H1 (cell line): ENCODE measurements at regions not wholly inside any gene's neighbourhood (a gene's known extent, or its start where the extent isn't known, plus 50 kb on each side); places are given as distances from the start of the nearest gene placed in this dataset.
"Not testable (repeated sequence)": the region's sequence is repeated elsewhere in the genome, so short reads cannot be mapped to it uniquely, and the experiment has no call there.

Experiments used
- FOSL1 ChIP-seq: IDR thresholded peaks from 2 replicates; pipeline ENCODE4 v1.6.1; 2011; ENCODE audit warnings: mild to moderate bottlenecking, low read depth, low read length, moderate library complexity; ENCODE audit not compliant: insufficient read depth
- HDAC2 ChIP-seq, 2 experiments: fragments of 300-600 bp in 1 of 2; sonication (generic) in 1 of 2; IDR thresholded peaks; 2 replicates each; pipeline ENCODE4 v1.6.1; 2011 to 2012; ENCODE audit warnings: low read depth in 2 of 2, low read length in 2 of 2, mild to moderate bottlenecking in 2 of 2, moderate library complexity in 2 of 2, borderline replicate concordance in 1 of 2, inconsistent platforms in 1 of 2
- JUN ChIP-seq: IDR thresholded peaks from 2 replicates; pipeline ENCODE4 v1.6.1; 2011; ENCODE audit warnings: low read depth, mild to moderate bottlenecking, improper control_type of control experiment, low read length
- KDM5A ChIP-seq: fragments of 200-600 bp; IDR thresholded peaks from 2 replicates; pipeline ENCODE4 v1.7.1; 2012; ENCODE audit warnings: mild to moderate bottlenecking, low read length, inconsistent platforms, mixed read lengths
- NANOG ChIP-seq: IDR thresholded peaks from 2 replicates; pipeline ENCODE4 v1.6.1; 2011; ENCODE audit warnings: low read length, low read depth, mild to moderate bottlenecking, inconsistent platforms; ENCODE audit not compliant: insufficient read depth, poor library complexity, severe bottlenecking
- SP2 ChIP-seq: IDR thresholded peaks from 2 replicates; pipeline ENCODE4 v1.6.1; 2012; ENCODE audit warnings: mild to moderate bottlenecking, low read length, inconsistent platforms
- SRF ChIP-seq: IDR thresholded peaks from 2 replicates; pipeline ENCODE4 v1.6.1; 2011; ENCODE audit warnings: mild to moderate bottlenecking, low read depth, low read length, moderate library complexity
- TBP ChIP-seq: IDR thresholded peaks from 2 replicates; pipeline ENCODE4 v1.6.1; 2011; ENCODE audit warnings: low read depth, low read length, improper control_type of control experiment
- TCF12 ChIP-seq: IDR thresholded peaks from 2 replicates; pipeline ENCODE4 v1.6.1; 2011; ENCODE audit warnings: low read depth, mild to moderate bottlenecking, low read length
- TF ChIP-seq, protein P1 (sequence below), 3 experiments: IDR thresholded peaks; 1 replicate in 2 of 3; 2 replicates in 1 of 3; pipeline versions ENCODE4 v1.5.1 to v1.6.1; 2011; ENCODE audit warnings: low read length in 3 of 3, mild to moderate bottlenecking in 3 of 3, inconsistent platforms in 2 of 3, low read depth in 1 of 3, moderate library complexity in 1 of 3; ENCODE audit not compliant: insufficient read depth in 1 of 3; ENCODE audit errors: control extremely low read depth in 1 of 3
- TF ChIP-seq, protein P2 (sequence below): IDR thresholded peaks from 2 replicates; pipeline ENCODE4 v1.6.1; 2012; ENCODE audit warnings: low read length, inconsistent platforms
- TF ChIP-seq, protein P3 (sequence below): IDR thresholded peaks from 2 replicates; pipeline ENCODE4 v1.6.1; 2011; ENCODE audit warnings: low read length, improper control_type of control experiment

DNA sequence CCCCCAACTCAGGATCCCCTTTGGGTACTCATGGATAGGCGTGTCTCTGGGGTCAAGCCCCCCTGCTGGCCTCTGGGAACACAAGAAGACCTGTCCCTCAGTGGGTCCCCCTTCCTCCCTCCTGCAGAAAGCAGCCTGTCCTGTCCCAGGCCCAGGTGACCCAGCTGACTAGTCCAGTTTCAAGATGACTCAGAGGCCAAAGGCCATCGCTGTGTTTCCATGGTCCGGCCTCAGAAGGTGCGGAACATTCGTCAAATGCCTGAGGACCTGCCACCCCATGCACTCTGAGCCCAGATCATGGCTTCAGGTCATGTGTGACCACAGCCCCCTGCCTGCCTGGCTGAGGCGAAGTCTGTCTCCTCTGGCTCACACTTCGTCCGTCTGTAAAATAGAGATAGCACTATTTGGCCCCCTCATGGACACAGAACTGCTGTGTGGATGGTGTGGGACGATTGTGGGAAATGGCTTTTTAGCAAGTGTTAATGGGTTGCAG, 71.4 kb upstream of the SPDYE9 start:
- TF ChIP-seq, protein P1, sequence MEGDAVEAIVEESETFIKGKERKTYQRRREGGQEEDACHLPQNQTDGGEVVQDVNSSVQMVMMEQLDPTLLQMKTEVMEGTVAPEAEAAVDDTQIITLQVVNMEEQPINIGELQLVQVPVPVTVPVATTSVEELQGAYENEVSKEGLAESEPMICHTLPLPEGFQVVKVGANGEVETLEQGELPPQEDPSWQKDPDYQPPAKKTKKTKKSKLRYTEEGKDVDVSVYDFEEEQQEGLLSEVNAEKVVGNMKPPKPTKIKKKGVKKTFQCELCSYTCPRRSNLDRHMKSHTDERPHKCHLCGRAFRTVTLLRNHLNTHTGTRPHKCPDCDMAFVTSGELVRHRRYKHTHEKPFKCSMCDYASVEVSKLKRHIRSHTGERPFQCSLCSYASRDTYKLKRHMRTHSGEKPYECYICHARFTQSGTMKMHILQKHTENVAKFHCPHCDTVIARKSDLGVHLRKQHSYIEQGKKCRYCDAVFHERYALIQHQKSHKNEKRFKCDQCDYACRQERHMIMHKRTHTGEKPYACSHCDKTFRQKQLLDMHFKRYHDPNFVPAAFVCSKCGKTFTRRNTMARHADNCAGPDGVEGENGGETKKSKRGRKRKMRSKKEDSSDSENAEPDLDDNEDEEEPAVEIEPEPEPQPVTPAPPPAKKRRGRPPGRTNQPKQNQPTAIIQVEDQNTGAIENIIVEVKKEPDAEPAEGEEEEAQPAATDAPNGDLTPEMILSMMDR (IDR thresholded peaks at IDR 0.05; ENCODE audit: control extremely low read depth in 1 of 3, insufficient read depth in 1 of 3, low read depth in 1 of 3, low read length in 3 of 3): not testable (repeated sequence)
- TF ChIP-seq, protein P2, sequence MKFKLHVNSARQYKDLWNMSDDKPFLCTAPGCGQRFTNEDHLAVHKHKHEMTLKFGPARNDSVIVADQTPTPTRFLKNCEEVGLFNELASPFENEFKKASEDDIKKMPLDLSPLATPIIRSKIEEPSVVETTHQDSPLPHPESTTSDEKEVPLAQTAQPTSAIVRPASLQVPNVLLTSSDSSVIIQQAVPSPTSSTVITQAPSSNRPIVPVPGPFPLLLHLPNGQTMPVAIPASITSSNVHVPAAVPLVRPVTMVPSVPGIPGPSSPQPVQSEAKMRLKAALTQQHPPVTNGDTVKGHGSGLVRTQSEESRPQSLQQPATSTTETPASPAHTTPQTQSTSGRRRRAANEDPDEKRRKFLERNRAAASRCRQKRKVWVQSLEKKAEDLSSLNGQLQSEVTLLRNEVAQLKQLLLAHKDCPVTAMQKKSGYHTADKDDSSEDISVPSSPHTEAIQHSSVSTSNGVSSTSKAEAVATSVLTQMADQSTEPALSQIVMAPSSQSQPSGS: not testable (repeated sequence)
- TF ChIP-seq HDAC2 (IDR thresholded peaks at IDR 0.05; ENCODE audit: borderline replicate concordance in 1 of 2, low read depth in 2 of 2, low read length in 2 of 2); FOSL1; SP2; JUN; SRF; TCF12; KDM5A; TBP; NANOG: not testable (repeated sequence)
- TF ChIP-seq, protein P3, sequence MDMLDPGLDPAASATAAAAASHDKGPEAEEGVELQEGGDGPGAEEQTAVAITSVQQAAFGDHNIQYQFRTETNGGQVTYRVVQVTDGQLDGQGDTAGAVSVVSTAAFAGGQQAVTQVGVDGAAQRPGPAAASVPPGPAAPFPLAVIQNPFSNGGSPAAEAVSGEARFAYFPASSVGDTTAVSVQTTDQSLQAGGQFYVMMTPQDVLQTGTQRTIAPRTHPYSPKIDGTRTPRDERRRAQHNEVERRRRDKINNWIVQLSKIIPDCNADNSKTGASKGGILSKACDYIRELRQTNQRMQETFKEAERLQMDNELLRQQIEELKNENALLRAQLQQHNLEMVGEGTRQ: not testable (repeated sequence)
